KMS-11 (cell line): ENCODE measurements at regions not wholly inside any gene's neighbourhood (a gene's known extent, or its start where the extent isn't known, plus 50 kb on each side); places are given as distances from the start of the nearest gene placed in this dataset.

Experiments
- H2AFZ ChIP-seq: fragments of 200-600 bp; sonication (generic); 2 replicates; pipeline ENCODE4 v1.6.1; 2016; ENCODE audit warnings: antibody characterized with exemption, mixed run types, low read depth
- H3K27ac ChIP-seq: fragments of 200-600 bp; sonication (generic); 2 replicates; pipeline ENCODE4 v1.6.1; 2016; ENCODE audit warnings: mild to moderate bottlenecking, mixed run types
- H3K27me3 ChIP-seq: fragments of 200-600 bp; sonication (generic); 2 replicates; pipeline ENCODE4 v1.6.1; 2017; ENCODE audit warnings: mild to moderate bottlenecking, low read depth, mixed run types, moderate library complexity; ENCODE audit not compliant: insufficient read depth
- H3K36me3 ChIP-seq: fragments of 200-600 bp; sonication (generic); 2 replicates; pipeline ENCODE4 v1.6.1; 2017; ENCODE audit warnings: mild to moderate bottlenecking, mixed run types; ENCODE audit not compliant: insufficient read depth
- H3K4me1 ChIP-seq: fragments of 200-600 bp; sonication (generic); 2 replicates; pipeline ENCODE4 v1.6.1; 2016; ENCODE audit warnings: mild to moderate bottlenecking, low read depth, mixed run types; ENCODE audit not compliant: poor library complexity, severe bottlenecking
- H3K4me2 ChIP-seq: fragments of 200-600 bp; sonication (generic); 2 replicates; pipeline ENCODE4 v1.7.0; 2016; ENCODE audit warnings: mild to moderate bottlenecking, mixed run types
- H3K4me3 ChIP-seq: fragments of 200-600 bp; sonication (generic); IDR thresholded peaks from 2 replicates; pipeline ENCODE4 v1.6.1; 2017; ENCODE audit warnings: low read depth, low read length, mixed read lengths; ENCODE audit not compliant: insufficient read depth
- H3K79me2 ChIP-seq: fragments of 200-600 bp; sonication (generic); 2 replicates; pipeline ENCODE4 v1.6.1; 2016; ENCODE audit warnings: low read depth, mixed run types; ENCODE audit not compliant: insufficient read depth
- H3K9ac ChIP-seq: fragments of 200-600 bp; sonication (generic); 2 replicates; pipeline ENCODE4 v1.6.1; 2016; ENCODE audit warnings: mild to moderate bottlenecking, mixed run types
- H4K20me1 ChIP-seq: fragments of 200-600 bp; sonication (generic); 2 replicates; pipeline ENCODE4 v1.6.1; 2016; ENCODE audit warnings: mild to moderate bottlenecking, mixed run types; ENCODE audit not compliant: insufficient read depth
- TF ChIP-seq, protein P1 (sequence below): fragments of 200-600 bp; sonication (generic); conservative IDR thresholded peaks from 2 replicates; pipeline ENCODE4 v1.6.1; 2017; ENCODE audit warnings: low read depth, mild to moderate bottlenecking, antibody characterized with exemption, low read length, moderate library complexity, mixed read lengths

DNA sequence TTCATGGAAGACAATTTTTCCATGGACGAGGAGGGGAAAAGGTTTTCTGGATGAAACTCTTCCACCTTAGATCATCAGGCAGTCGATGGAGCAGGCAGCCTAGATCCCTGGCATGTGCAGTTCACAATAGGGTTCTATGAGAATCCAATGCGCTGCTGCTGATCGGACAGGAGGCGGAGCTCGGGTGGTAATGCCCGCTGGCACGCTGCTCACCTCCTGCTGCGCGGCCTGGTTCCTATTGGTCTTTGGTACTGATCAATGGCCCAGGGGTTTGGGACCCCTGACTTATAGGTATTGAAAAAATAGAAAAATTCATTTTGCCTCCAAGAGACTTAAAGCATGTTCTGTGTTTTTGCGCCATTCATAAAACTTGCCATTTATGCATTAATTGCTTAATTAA, 793.9 kb upstream of the NR2F2 start:
- Histone ChIP-seq H4K20me1 (no peaks in the 10 kb centered on the region), H3K27ac (no peak overlapping the region), H3K36me3 (no peaks in the 10 kb centered on the region), H3K4me3 (no peak overlapping the region), H3K9ac (no peak overlapping the region), H3K4me2 (no peak overlapping the region), H3K79me2 (no peaks in the 10 kb centered on the region), H2AFZ (no peak overlapping the region), H3K4me1 (no peaks in the 10 kb centered on the region), H3K27me3 (no peaks in the 10 kb centered on the region)
- TF ChIP-seq, protein P1, sequence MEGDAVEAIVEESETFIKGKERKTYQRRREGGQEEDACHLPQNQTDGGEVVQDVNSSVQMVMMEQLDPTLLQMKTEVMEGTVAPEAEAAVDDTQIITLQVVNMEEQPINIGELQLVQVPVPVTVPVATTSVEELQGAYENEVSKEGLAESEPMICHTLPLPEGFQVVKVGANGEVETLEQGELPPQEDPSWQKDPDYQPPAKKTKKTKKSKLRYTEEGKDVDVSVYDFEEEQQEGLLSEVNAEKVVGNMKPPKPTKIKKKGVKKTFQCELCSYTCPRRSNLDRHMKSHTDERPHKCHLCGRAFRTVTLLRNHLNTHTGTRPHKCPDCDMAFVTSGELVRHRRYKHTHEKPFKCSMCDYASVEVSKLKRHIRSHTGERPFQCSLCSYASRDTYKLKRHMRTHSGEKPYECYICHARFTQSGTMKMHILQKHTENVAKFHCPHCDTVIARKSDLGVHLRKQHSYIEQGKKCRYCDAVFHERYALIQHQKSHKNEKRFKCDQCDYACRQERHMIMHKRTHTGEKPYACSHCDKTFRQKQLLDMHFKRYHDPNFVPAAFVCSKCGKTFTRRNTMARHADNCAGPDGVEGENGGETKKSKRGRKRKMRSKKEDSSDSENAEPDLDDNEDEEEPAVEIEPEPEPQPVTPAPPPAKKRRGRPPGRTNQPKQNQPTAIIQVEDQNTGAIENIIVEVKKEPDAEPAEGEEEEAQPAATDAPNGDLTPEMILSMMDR: no peak

DNA sequence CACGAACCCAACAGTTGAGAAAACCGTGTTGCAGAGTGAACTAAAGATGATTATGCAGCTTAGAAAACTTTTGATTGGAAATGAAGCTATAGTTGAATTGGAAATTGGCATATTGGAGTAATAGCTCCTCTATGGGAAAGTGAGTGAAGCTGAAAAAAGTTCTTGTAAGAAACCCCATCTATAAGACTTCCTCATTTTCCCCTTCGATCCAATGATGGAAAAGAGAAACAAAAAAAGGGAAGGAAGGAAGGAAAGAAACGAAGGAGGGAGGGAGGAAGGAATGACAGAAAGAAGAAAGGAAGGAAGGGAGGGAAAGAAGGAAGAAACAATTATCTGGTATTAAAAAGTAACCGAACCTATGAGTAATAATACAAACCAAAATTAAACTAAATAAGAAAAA, 791.8 kb upstream of the NR2F2 start:
- Histone ChIP-seq H3K4me3 (no peak overlapping the region), H3K36me3 (no peaks in the 10 kb centered on the region), H3K4me1 (no peaks in the 10 kb centered on the region), H3K27me3 (no peaks in the 10 kb centered on the region), H3K79me2 (no peaks in the 10 kb centered on the region), H4K20me1 (no peaks in the 10 kb centered on the region), H3K9ac (no peak overlapping the region), H2AFZ (no peak overlapping the region), H3K27ac (no peak overlapping the region), H3K4me2 (no peak overlapping the region)
- TF ChIP-seq, protein P1: no peak

DNA sequence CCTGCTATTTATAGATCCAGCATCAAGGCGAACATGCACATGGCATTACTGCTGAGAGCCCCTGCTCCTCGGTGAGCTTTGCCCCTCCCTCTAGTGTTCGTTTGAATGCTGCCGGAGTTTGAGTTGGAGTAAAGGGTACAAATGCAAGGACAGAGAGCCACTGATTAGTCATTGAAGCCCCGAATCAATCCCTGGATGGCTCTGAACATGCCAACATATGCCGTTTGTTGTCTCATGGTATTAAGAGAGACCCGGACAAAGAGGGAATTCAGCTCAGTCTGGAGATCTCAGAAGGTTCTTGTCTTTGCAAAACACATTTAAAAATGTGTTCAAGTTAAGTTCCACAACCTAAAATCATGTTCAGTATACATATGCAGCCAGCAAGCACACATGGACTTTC, 789.2 kb upstream of the NR2F2 start:
- Histone ChIP-seq H4K20me1 (no peaks in the 10 kb centered on the region), H3K27me3 (no peaks in the 10 kb centered on the region), H3K36me3 (no peaks in the 10 kb centered on the region), H3K4me3 (no peak overlapping the region), H3K27ac (no peak overlapping the region), H2AFZ (no peak overlapping the region), H3K79me2 (no peaks in the 10 kb centered on the region), H3K4me2 (no peak overlapping the region), H3K4me1 (no peaks in the 10 kb centered on the region), H3K9ac (no peak overlapping the region)
- TF ChIP-seq, protein P1: no peak

DNA sequence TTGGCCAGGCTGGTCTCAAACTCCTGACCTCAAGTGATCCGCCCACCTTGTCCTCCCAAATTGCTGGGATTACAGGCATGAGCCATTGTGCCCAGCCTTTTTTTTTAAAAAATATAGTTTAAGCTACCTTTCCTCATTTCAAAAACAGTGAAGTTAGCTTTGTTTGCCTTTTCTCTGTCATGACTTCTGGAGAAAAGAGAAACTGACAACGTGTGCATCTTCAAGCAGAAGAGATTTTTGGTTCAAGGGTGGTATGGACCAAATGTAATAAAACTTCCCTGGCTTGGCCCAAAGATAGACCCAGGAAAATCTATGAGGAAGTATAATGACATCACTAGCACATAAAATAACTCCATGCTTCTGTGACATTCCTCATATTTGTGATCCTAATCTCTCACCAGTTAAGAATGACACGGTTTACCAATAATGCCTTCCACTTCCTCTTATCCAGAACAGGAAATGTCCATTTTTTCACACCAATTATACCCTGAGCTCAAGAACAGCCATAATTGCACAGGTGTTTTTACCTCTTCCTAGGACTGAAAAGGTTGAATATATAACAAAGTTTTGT, 781.2 kb upstream of the NR2F2 start:
- TF ChIP-seq, protein P1: no peak
- H3K9ac ChIP-seq: no peak overlapping the region

DNA sequence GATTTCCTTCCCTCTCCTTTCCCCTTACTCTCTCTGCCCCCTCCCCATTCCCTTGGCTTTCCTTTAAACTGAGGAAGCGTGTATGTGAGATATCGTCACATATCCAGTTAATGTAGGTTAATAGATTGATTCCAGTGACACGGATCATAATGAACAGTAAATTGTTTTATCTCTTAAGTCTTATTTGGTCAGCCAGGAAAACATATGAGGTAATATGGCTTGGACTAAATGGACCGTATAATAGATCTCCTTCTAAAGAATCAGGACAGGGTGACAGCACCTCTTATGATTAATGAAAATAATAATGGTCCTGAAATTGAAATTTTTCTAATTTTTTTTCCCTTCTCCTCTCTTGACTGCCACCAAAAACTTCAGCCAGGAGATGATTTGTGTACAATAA, 779.8 kb upstream of the NR2F2 start:
- TF ChIP-seq, protein P1: no peak
- no peaks in the 10 kb centered on the region for H3K4me1 ChIP-seq
- H3K9ac ChIP-seq: no peak overlapping the region
- no peaks in the 10 kb centered on the region for H4K20me1 ChIP-seq
- no peaks in the 10 kb centered on the region for H3K79me2 ChIP-seq
- no peaks in the 10 kb centered on the region for H3K27me3 ChIP-seq
- no peak overlapping the region for H2AFZ ChIP-seq
- H3K4me2 ChIP-seq: no peak overlapping the region
- H3K4me3 ChIP-seq: no peak overlapping the region
- H3K36me3 ChIP-seq: no peaks in the 10 kb centered on the region
- no peak overlapping the region for H3K27ac ChIP-seq

More for the DNA sequence above, 781.2 kb upstream of the NR2F2 start:
- no peaks in the 10 kb centered on the region for H3K36me3 ChIP-seq
- H4K20me1 ChIP-seq: no peaks in the 10 kb centered on the region
- H3K4me3 ChIP-seq: no peak overlapping the region
- no peaks in the 10 kb centered on the region for H3K79me2 ChIP-seq
- H3K27ac ChIP-seq: no peak overlapping the region
- H3K4me2 ChIP-seq: no peak overlapping the region
- no peaks in the 10 kb centered on the region for H3K27me3 ChIP-seq
- no peak overlapping the region for H2AFZ ChIP-seq
- no peaks in the 10 kb centered on the region for H3K4me1 ChIP-seq
